ENCODE measurements at regions not wholly inside any gene's neighbourhood (a gene's known extent, or its start where the extent isn't known, plus 50 kb on each side); places are given as distances from the start of the nearest gene placed in this dataset.
"Not testable (repeated sequence)": the region's sequence is repeated elsewhere in the genome, so short reads cannot be mapped to it uniquely, and the experiment has no call there.

- H3K4me2 ChIP-seq (ENCODE audit: insufficient read depth, low read length); H3K9me1 ChIP-seq (ENCODE audit: control insufficient read depth, insufficient read depth, low read length); H3K4me1 ChIP-seq (replicated peaks in 1 of 2; ENCODE audit: control insufficient read depth in 2 of 2, insufficient read depth in 2 of 2, low read length in 2 of 2); CTCF ChIA-PET (ENCODE audit: low intra/inter-chr PET ratio); POLR2A ChIA-PET; H3K27me3 ChIP-seq (ENCODE audit: control insufficient read depth in 2 of 2, insufficient read depth in 2 of 2, low read length in 2 of 2); H3K27ac ChIP-seq (ENCODE audit: extremely low read depth, low read depth, low read length); H3K4me3 ChIP-seq; ATAC-seq; H4K20me1 ChIP-seq (replicated peaks; ENCODE audit: control insufficient read depth, insufficient read depth, low read length); H3K79me2 ChIP-seq (ENCODE audit: control insufficient read depth, insufficient read depth, low read length); intact Hi-C loops (cut with micrococcal nuclease); BruUV-seq (replicated peaks); H3K9me3 ChIP-seq (replicated peaks; ENCODE audit: control insufficient read depth, insufficient read depth, low read depth, low read length); H3K36me3 ChIP-seq (ENCODE audit: control insufficient read depth, insufficient read depth, low read length); FAIRE-seq; H3K9ac ChIP-seq (ENCODE audit: insufficient read depth in 1 of 2, low read depth in 2 of 2, low read length in 2 of 2); H2AFZ ChIP-seq (ENCODE audit: low read depth, low read length); DNase-seq (ENCODE audit: extremely low read depth in 1 of 4, low spot score in 3 of 4); in situ Hi-C loops (cut with MboI): not testable (repeated sequence)
- WGBS (ENCODE audit: insufficient coverage, low coverage, missing lambda C conversion rate): 0% methylated on average over 9 of the region's 12 CpGs
Observed at GRCh38 chr4:104326991-104327694, 167.6 kb downstream of the CXXC4 start.

- WGBS (ENCODE audit: insufficient coverage, low coverage, missing lambda C conversion rate): 0% methylated on average over 1 of the region's 1 CpG
- POLR2A ChIA-PET: no interaction called here
- TF ChIP-seq NFIX (CRISPR knock-in tag; IDR thresholded peaks at IDR 0.05; ENCODE audit: low read depth) (no peak), RBM22 (IDR thresholded peaks at IDR 0.05; ENCODE audit: low read depth, low read length, poor library complexity, severe bottlenecking) (no peak), POLR2H (tag; IDR thresholded peaks at IDR 0.05; ENCODE audit: low read depth) (no peak), NBN (IDR thresholded peaks at IDR 0.05; ENCODE audit: low read depth) (no peak), NUFIP1 (IDR thresholded peaks at IDR 0.05; ENCODE audit: partially characterized antibody) (no peak), DEAF1 (CRISPR knock-in tag; IDR thresholded peaks at IDR 0.05) (no peak)
- Histone ChIP-seq H2AFZ (ENCODE audit: low read depth, low read length) (no peak overlapping the region), H3K27ac (ENCODE audit: extremely low read depth, low read depth, low read length) (no peak overlapping the region), H3K4me1 (replicated peaks in 1 of 2; ENCODE audit: control insufficient read depth in 2 of 2, insufficient read depth in 2 of 2, low read length in 2 of 2) (no peaks in the 10 kb centered on the region), H4K20me1 (replicated peaks; ENCODE audit: control insufficient read depth, insufficient read depth, low read length) (no peaks in the 10 kb centered on the region), H3K27me3 (ENCODE audit: control insufficient read depth in 2 of 2, insufficient read depth in 2 of 2, low read length in 2 of 2) (no peaks in the 10 kb centered on the region), H3K9ac (ENCODE audit: insufficient read depth in 1 of 2, low read depth in 2 of 2, low read length in 2 of 2) (no peak overlapping the region), H3K36me3 (ENCODE audit: control insufficient read depth, insufficient read depth, low read length) (no peaks in the 10 kb centered on the region), H3K4me2 (ENCODE audit: insufficient read depth, low read length) (no peak overlapping the region), H3K9me3 (replicated peaks; ENCODE audit: control insufficient read depth, insufficient read depth, low read depth, low read length) (no peaks in the 10 kb centered on the region), H3K4me3 (no peak overlapping the region), H3K79me2 (ENCODE audit: control insufficient read depth, insufficient read depth, low read length) (no peaks in the 10 kb centered on the region), H3K9me1 (ENCODE audit: control insufficient read depth, insufficient read depth, low read length) (no peaks in the 10 kb centered on the region)
- intact Hi-C loops (cut with micrococcal nuclease) (no loop called here), in situ Hi-C loops (cut with MboI) (no loop called here)
- DNase-seq (ENCODE audit: extremely low read depth in 1 of 4, low spot score in 3 of 4): no peak
- no peak for ATAC-seq
- BruUV-seq (replicated peaks): no TSS peak
- FAIRE-seq: no peak
- CTCF ChIA-PET (ENCODE audit: low intra/inter-chr PET ratio): no interaction called here
Observed at GRCh38 chr4:104302731-104303130, 192.0 kb downstream of the CXXC4 start.
